Activated naive CD4-positive, alpha-beta T cell treated with anti-CD3 and anti-CD28 coated beads, Interleukin-2, amount 50 U/mL, for 72 hours (primary cell): ENCODE measurements at regions not wholly inside any gene's neighbourhood (a gene's known extent, or its start where the extent isn't known, plus 50 kb on each side); places are given as distances from the start of the nearest gene placed in this dataset.

Experiments used
- ATAC-seq, 2 donors: fragments of 150-1000 bp; cut with Tn5 transposase; 2 replicates each; pipeline ENCODE4 v1.10.0; 2021; ENCODE audit warnings: mild to moderate bottlenecking in 2 of 2, moderate library complexity in 2 of 2
- DNase-seq, 2 donors: peaks; one replicate each; pipeline ENCODE4 v3.0.0; 2021 to 2022; ENCODE audit warnings: low spot score in 2 of 2
- H3K27ac Mint-ChIP-seq, 2 donors: one replicate each; pipeline ENCODE4 v1.8.0; 2022; ENCODE audit warnings: mild to moderate bottlenecking in 2 of 2, mixed read lengths in 2 of 2
- H3K36me3 Mint-ChIP-seq, 2 donors: one replicate each; pipeline ENCODE4 v1.8.0; 2022; ENCODE audit warnings: mixed read lengths in 2 of 2
- H3K9me3 Mint-ChIP-seq, 2 donors: one replicate each; pipeline ENCODE4 v1.8.0; 2022; ENCODE audit warnings: mixed read lengths in 2 of 2

DNA sequence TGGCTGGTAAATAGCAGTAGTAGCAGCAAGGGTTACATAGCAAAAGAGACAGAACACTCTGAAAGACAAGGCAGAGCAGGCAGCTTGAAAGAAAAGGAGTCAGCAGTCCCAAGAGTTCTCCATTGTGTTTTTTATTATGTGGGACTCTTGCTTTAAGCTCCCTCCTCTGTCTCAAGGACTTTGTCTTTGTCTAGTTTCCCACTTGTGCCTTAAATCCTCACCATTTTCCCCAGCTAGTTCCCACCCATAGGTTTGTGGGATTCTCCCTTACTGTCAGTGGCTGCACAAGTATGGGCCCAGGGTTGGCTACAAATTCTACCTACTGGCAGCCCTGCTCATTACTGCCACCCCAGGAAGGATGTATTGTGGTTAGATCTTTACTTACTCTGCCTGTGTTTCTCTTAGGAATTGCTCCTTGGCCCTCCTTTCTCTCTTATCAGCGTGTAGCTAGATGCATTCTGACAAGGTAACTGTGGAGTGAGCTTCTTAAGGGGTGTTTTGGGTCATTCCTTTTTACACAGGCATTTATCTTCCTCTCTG, 413.4 kb upstream of the PCDH9 start:
- ATAC-seq (no peak), DNase-seq (no peak)
- no peak overlapping the region for H3K27ac Mint-ChIP-seq
- H3K36me3 Mint-ChIP-seq: no peaks in the 10 kb centered on the region
- H3K9me3 Mint-ChIP-seq: peaks cover 13 to 34% of the 10 kb centered on the region in 2 donors

DNA sequence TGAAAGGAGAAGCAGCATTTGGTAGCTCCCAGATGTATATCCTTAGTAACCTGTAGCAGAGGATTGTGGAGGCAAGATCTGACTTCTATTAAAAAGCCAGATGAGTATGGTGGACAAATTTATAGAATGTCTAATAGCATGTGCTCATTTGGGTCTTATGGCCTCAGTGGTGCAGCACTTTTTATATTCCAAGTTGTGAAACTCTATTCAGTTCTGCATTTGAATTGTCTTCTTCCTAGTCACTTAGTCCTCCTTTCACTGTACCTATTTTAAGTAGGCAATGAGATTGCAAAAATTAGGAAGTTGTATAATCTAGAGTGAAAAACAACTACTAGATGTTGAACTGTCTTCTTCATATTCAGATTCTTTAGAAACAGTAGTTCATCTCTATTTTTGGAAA, 412.5 kb upstream of the PCDH9 start:
- ATAC-seq (no peak), DNase-seq (no peak)
- Mint-ChIP-seq H3K9me3 (peaks cover 18 to 37% of the 10 kb centered on the region in 2 donors), H3K27ac (no peak overlapping the region), H3K36me3 (peaks cover 0 to 3% of the 10 kb centered on the region in 2 donors)

DNA sequence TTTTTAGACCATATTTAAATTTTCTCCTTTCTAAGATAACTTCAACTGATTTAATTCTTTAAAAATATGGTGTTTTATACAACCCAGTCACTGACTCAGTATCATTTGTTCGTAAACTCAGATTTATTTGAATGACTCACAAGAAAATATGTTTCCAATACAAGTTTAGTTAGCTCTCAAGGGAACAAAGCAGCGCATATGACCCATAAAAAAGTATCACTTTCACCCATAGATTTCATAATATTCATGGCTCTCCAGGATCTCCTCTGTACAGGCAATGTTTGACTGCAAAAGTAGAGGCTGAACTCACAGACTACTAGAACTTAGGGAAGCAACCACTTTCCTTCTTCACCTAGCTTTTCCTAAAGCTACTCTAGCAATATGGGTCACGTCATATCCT, 405.6 kb upstream of the PCDH9 start:
- no peak overlapping the region for H3K27ac Mint-ChIP-seq
- peaks cover 0 to 6% of the 10 kb centered on the region in 2 donors for H3K36me3 Mint-ChIP-seq
- no peak for ATAC-seq
- DNase-seq: no peak
- peaks cover 9 to 13% of the 10 kb centered on the region in 2 donors for H3K9me3 Mint-ChIP-seq

DNA sequence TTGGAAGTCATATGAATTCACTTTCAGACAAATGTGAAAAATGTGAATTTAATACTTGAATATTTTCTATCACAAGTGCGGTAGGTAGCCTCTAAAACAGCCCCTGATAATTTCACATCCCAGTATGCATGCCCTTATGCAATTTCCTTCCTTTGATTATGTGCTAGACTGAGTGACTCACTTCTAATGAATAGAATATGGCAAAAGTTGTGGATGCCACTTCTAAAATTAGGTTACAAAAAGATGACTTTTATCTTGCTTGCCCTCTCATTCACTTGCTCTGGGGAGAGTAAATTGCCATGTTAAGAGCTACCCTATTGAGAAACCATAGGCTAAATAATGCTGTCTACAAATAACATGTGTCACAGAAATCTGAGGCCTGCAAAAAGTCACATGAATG, 402.5 kb upstream of the PCDH9 start:
- Mint-ChIP-seq H3K36me3 (peaks cover 0 to 3% of the 10 kb centered on the region in 2 donors), H3K27ac (no peak overlapping the region), H3K9me3 (peaks cover 2 to 5% of the 10 kb centered on the region in 2 donors)
- DNase-seq (no peak), ATAC-seq (no peak)

DNA sequence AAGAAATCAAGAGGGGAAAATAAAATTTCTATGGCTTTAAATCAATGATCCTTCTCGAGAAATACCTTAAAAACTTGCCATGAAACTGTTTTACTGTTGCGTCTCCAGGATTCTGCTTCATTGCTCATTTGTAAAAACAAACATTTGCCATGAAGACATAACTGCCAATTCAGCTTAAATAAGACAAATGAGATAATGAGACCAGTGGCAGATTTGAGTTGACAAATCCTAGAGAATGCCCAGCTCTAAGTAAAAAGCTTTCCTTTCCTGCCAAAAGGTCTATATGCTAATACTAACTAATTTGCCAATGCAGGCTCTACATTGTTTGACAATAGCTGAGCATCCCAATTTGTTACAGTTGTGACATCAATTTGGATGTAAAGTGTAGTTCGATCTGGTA, 400.5 kb upstream of the PCDH9 start:
- DNase-seq: no peak
- H3K9me3 Mint-ChIP-seq: peaks cover 10 to 13% of the 10 kb centered on the region in 2 donors
- no peaks in the 10 kb centered on the region for H3K36me3 Mint-ChIP-seq
- no peak overlapping the region for H3K27ac Mint-ChIP-seq
- ATAC-seq: no peak

DNA sequence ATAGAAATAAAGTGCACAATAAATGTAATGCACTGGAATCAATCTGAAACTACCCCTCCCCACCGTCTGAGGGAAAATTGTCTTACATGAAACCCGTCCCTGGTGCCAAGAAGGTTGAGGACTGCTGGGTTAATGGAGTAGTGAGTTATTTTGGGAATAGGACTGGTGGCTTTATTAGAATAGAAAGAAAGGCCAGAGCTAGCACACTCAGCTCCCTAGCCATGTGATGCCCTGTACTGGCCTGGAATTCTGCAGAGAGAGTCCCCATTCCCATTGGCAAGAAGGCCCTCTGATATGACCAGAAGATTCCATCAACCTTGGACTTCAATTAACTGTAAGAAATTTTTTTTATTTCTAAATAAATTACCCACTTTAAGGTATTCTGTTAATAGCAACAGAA, 393.5 kb upstream of the PCDH9 start:
- peaks cover 18 to 19% of the 10 kb centered on the region in 2 donors for H3K9me3 Mint-ChIP-seq
- H3K36me3 Mint-ChIP-seq: no peaks in the 10 kb centered on the region
- ATAC-seq: no peak
- no peak for DNase-seq
- H3K27ac Mint-ChIP-seq: no peak overlapping the region

DNA sequence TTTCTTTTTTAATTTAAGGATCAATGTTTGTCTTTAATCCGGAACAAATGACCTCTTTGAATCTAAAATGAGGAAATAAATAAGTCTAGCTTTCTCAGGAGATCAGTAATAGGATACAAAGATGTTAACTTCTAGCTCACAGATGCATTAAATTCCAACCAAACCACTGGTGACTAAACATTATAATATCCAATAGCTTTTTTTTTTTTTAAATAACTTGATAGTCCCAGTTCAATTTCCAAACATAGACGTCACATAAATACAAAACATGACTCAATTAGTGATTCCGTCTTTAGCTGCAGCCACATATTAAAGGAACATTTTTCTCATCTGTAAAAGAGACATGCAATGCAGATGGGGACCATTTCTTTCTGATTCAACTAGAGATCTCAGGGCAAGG, 390.5 kb upstream of the PCDH9 start:
- no peak overlapping the region for H3K27ac Mint-ChIP-seq
- ATAC-seq (no peak), DNase-seq (no peak)
- peaks cover 5 to 9% of the 10 kb centered on the region in 2 donors for H3K9me3 Mint-ChIP-seq
- no peaks in the 10 kb centered on the region for H3K36me3 Mint-ChIP-seq

DNA sequence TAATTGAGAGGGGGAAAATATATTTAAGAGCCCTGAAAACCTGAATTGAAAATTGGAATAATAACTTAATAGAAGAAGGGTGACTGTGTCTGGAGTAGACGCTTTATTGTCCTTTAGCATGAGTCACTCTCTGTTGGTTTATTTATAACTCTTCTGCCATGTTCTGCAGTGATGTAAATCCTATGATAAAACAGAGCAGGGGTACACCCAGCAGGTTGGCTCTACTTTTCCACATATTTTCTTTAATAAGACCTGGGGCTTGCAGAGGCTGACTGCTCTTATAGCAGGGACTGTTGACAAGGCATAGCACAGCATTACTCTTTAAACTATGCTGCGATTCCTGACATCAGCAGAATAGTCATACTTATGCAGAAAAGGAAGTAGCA, 389.9 kb upstream of the PCDH9 start:
- DNase-seq (no peak), ATAC-seq (no peak)
- Mint-ChIP-seq H3K36me3 (no peaks in the 10 kb centered on the region), H3K9me3 (peaks cover 5 to 9% of the 10 kb centered on the region in 2 donors), H3K27ac (no peak overlapping the region)

DNA sequence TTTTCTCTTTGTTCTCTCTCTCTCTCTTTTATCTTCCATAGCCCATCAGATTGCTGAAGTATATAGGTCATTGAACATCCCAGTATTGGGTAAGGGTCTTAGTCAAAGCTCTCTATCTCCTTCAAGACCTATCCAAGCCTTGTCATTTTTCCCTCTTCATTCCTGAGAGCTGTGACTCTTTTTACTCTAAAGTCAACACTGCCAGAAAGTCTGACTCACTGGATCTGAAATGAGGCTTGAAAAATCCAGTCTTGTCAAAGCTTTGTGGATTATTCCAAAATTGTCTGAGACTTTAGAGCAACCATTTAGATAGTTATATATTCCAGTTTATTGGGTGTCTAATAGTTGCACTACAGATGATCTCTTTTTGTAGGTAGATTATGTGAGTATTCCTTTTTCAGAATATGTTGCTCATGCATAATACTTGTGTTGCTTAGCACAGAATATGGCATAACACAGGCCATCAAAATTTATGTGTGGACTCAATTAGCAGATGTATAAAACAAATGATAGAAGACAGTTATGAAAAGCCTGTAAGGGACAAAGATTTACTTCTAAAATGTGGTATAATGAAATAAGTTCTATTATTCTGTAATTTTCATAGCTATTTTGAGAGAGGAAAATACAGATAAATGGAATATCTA, 389.3 kb upstream of the PCDH9 start:
- H3K9me3 Mint-ChIP-seq: peaks cover 5 to 9% of the 10 kb centered on the region in 2 donors
- DNase-seq (no peak), ATAC-seq (no peak)
- H3K27ac Mint-ChIP-seq: no peak overlapping the region
- no peaks in the 10 kb centered on the region for H3K36me3 Mint-ChIP-seq

DNA sequence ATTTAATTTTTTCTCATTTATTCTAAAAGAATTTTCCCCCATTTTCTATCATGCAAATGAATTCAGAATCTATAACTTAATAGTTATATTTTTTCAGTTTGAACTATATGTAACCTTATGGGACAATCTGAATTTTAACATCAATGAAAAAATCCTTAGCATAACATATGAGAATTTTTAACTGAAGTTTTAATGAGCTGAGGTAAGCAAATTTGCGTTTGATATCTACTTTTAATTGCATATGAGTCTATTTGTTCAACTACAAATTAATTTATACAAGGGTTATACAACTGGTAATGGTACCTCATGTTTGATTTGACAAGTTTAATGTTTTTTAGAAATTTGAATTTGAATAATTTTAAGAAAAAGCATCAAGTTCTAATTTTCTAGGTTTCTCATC, 384.4 kb upstream of the PCDH9 start:
- ATAC-seq: no peak
- Mint-ChIP-seq H3K9me3 (peaks cover 5 to 11% of the 10 kb centered on the region in 2 donors), H3K27ac (no peak overlapping the region), H3K36me3 (no peaks in the 10 kb centered on the region)
- DNase-seq: no peak

DNA sequence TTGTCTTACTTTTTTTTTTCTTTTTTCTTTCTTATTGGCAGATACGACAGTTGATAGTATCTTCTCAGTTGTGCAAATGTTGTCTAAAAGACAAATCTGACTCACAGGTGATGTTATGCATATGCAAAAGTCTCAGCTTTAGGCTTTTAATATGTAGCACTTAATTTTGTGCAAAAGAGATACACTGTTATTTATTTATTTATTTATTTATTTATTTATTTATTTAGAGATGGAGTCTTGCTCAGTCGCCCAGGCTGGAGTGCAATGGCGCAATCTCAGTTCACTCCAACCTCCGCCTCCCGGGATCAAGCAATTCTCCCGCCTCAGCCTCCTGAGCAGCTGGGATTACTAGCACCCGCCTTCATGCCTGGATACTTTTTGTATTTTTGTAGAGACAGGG, 383.9 kb upstream of the PCDH9 start:
- DNase-seq (no peak), ATAC-seq (no peak)
- H3K27ac Mint-ChIP-seq: no peak overlapping the region
- peaks cover 0 to 11% of the 10 kb centered on the region in 2 donors for H3K9me3 Mint-ChIP-seq
- H3K36me3 Mint-ChIP-seq: no peaks in the 10 kb centered on the region

DNA sequence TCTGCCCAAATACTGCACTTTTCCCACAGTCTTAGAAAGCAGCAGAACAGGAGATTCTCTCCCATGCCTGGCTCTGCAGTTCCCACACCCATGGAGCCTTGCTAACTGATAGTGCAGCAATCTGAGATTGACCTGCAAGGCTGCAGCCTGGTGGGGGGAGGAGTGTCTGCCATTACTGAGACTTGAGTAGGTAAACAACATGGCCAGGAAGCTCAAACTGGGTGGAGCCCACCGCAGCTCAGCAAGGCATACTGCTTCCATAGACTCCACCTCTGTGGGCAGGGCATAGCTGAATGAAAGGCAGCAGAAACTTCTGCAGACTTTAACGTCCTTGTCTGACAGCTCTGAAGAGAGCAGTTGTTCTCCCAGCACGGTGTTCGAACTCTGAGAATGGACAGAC, 358.5 kb upstream of the PCDH9 start:
- H3K9me3 Mint-ChIP-seq: peaks cover 17 to 25% of the 10 kb centered on the region in 2 donors
- no peak overlapping the region for H3K27ac Mint-ChIP-seq
- ATAC-seq (no peak), DNase-seq (no peak)
- H3K36me3 Mint-ChIP-seq: peaks cover 0 to 9% of the 10 kb centered on the region in 2 donors

DNA sequence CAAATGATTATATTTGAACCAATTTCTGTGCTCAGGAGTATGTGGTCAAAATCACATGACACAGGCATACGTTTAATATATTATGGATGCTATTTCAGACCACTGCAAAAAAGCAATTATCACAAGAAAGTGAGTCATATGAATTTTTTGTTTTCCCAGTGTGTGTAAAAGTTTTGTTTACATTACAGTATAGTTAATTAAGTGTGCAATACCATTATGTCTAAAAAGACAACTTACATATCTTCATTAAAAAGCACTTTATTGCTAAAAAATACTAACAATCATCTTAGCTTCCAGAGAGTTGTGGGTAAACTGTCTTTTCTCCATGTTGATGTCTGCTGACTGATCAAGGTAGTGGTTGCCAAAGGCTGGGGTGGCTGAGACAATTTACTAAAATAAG, 347.2 kb upstream of the PCDH9 start:
- H3K9me3 Mint-ChIP-seq: peaks cover 14 to 19% of the 10 kb centered on the region in 2 donors
- ATAC-seq (no peak), DNase-seq (no peak)
- no peak overlapping the region for H3K27ac Mint-ChIP-seq
- no peaks in the 10 kb centered on the region for H3K36me3 Mint-ChIP-seq

DNA sequence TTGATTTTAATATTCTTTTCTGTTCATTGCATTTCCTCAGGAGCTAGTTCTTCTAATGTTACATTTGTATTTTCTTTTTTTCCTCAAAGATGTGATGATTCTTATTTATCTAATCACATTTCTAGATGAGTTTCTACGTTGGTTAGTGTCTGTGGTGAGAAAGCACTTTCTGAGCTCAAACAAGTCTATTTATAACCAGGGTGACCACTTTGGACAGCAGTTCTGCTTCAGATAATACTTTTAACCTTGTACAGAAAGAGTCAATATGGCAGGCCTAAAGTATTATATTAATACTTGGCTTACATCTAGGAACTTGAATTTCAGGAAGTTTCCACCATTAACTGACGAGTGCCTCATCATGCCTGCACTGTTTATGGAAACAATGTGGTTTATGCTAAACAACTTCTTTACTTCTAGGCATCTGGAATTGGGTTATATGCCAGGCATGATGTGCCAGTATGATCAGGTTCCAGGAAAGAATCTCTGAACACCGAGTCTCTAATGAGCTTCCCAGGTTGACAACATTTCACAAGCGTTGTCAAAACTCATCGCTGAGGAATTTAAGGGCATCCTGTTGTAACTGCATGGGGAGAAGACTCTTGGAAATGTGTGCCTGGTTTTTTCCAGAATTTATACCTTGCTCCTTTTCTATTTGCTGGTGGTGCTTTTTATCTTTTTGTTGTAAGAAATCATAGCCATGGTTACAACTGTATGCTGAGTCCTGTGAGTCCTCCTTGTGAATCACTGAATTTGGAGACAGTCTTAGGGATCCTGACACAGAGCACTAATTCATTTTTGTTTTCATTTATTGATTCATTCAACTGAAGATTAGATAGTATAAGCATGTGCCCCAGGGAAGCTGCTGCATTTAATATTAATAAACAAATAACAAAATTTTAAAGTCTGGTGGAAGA, 344.4 kb upstream of the PCDH9 start:
- DNase-seq (no peak), ATAC-seq (no peak)
- Mint-ChIP-seq H3K27ac (no peak overlapping the region), H3K9me3 (peaks cover 10 to 15% of the 10 kb centered on the region in 2 donors), H3K36me3 (no peaks in the 10 kb centered on the region)

DNA sequence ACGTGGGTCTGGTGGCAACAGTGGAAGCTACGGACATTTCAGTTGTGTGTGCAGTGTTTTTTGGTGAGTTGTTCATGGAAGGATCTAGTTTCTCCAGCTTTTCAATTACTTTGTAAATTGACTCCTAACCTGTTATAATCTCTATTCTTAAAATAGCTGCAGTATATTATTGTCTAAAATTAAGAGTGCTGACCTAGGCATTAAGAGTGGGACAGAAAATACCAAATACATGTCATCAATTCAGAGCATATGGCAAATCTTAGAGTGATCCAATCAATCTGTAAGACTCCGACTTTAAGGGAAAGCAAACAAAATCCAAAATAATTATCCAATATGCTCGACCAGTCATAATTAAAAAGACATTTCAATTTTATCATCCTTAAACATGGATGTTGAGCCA, 338.1 kb upstream of the PCDH9 start:
- Mint-ChIP-seq H3K9me3 (no peaks in the 10 kb centered on the region), H3K36me3 (no peaks in the 10 kb centered on the region), H3K27ac (no peak overlapping the region)
- DNase-seq (no peak), ATAC-seq (no peak)

DNA sequence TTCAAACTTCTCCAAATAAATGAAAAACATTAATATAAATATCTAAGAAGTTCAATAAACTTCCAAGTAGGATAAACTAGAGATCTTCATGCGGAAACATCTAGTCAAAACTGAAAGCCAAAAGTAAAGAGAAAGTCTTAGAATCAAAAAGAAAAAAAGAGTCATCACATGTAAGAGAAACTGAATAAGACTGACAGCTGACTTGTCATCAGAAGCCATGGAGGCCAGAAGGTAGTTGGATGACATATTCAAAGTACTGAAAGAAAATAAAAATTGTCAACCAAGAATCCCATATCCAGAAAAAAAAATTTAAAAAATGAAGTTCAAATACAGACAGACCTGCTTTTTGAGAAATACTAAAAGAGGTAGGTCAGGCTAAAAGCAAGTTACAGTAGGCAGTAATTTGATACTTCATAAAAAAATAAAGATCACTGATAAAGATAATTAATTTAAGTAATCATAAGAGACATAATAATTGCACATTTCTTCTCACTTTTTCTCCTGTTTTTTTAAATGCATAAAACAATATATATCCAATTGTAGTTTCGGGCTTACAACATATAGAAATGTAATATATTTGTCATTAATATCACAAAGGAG, 327.6 kb upstream of the PCDH9 start:
- Mint-ChIP-seq H3K36me3 (peaks cover 0 to 8% of the 10 kb centered on the region in 2 donors), H3K9me3 (peaks cover 15 to 16% of the 10 kb centered on the region in 2 donors), H3K27ac (no peak overlapping the region)
- DNase-seq (no peak), ATAC-seq (no peak)

DNA sequence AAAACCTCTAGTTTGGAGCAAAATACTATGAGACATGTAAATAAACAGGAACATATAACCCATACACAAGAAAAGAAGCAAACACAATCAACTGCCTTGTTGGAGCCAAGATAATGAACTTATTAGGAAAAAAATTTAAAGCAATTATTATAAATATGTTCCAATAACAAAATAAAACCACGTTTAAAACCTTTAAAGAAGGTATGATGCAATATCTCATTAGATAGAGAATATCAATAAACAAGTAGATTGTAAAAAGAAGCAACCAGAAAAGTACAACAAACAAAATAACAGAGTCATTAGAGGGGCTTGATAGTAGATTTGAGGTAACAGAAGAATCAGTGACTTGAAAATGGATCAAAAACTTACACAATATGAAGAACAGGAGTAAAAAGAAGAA, 327.0 kb upstream of the PCDH9 start:
- DNase-seq: no peak
- peaks cover 15 to 16% of the 10 kb centered on the region in 2 donors for H3K9me3 Mint-ChIP-seq
- no peak for ATAC-seq
- H3K27ac Mint-ChIP-seq: no peak overlapping the region
- peaks cover 0 to 8% of the 10 kb centered on the region in 2 donors for H3K36me3 Mint-ChIP-seq
